Hepatocyte (in vitro differentiated cells): ENCODE measurements at regions not wholly inside any gene's neighbourhood (a gene's known extent, or its start where the extent isn't known, plus 50 kb on each side); places are given as distances from the start of the nearest gene placed in this dataset.
"Not testable (repeated sequence)": the region's sequence is repeated elsewhere in the genome, so short reads cannot be mapped to it uniquely, and the experiment has no call there.

Experiments
- DNase-seq: peaks from one replicate; pipeline ENCODE4 v3.0.0-alpha.2; 2016; ENCODE audit warnings: low spot score
- H2AFZ ChIP-seq: fragments of 200-600 bp; sonication (generic); 2 replicates; pipeline ENCODE4 v1.6.0; 2016; ENCODE audit warnings: antibody characterized with exemption, mild to moderate bottlenecking
- H3K27ac ChIP-seq: fragments of 200-600 bp; sonication (generic); 2 replicates; pipeline ENCODE4 v1.5.1; 2016; ENCODE audit warnings: mild to moderate bottlenecking
- H3K27me3 ChIP-seq: fragments of 200-600 bp; sonication (generic); 2 replicates; pipeline ENCODE4 v1.6.1; 2016
- H3K36me3 ChIP-seq: fragments of 200-600 bp; sonication (generic); replicated peaks from 2 replicates; pipeline ENCODE4 v1.5.1; 2016; ENCODE audit warnings: low read depth; ENCODE audit not compliant: insufficient read depth
- H3K4me1 ChIP-seq: fragments of 200-600 bp; sonication (generic); 2 replicates; pipeline ENCODE4 v1.5.1; 2016; ENCODE audit warnings: mild to moderate bottlenecking, moderate library complexity; ENCODE audit not compliant: insufficient read depth
- H3K4me2 ChIP-seq: fragments of 200-600 bp; sonication (generic); 2 replicates; pipeline ENCODE4 v1.6.0; 2016
- H3K4me3 ChIP-seq: fragments of 200-600 bp; sonication (generic); 2 replicates; pipeline ENCODE4 v1.5.1; 2016; ENCODE audit warnings: mild to moderate bottlenecking
- H3K79me2 ChIP-seq: fragments of 200-600 bp; sonication (generic); 2 replicates; pipeline ENCODE4 v1.6.0; 2017; ENCODE audit warnings: mild to moderate bottlenecking
- H3K9me2 ChIP-seq: fragments of 200-600 bp; sonication (generic); replicated peaks from 2 replicates; pipeline ENCODE4 v1.6.0; 2017; ENCODE audit warnings: mild to moderate bottlenecking; ENCODE audit not compliant: insufficient read depth
- H3K9me3 ChIP-seq: fragments of 200-600 bp; sonication (generic); 2 replicates; pipeline ENCODE4 v1.5.1; 2016; ENCODE audit warnings: low read depth, mild to moderate bottlenecking
- H4K20me1 ChIP-seq: fragments of 200-600 bp; sonication (generic); 2 replicates; pipeline ENCODE4 v1.6.0; 2016; ENCODE audit warnings: mild to moderate bottlenecking; ENCODE audit not compliant: insufficient read depth, poor library complexity, severe bottlenecking
- CTCF ChIP-seq: fragments of 200-600 bp; sonication (generic); IDR thresholded peaks from 2 replicates; pipeline ENCODE4 v1.5.1; 2016; ENCODE audit warnings: antibody characterized with exemption, mild to moderate bottlenecking; ENCODE audit not compliant: poor library complexity
- EZH2 ChIP-seq: fragments of 200-600 bp; sonication (generic); IDR thresholded peaks from 2 replicates; pipeline ENCODE4 v1.6.1; 2016; ENCODE audit warnings: antibody characterized with exemption, mild to moderate bottlenecking, borderline replicate concordance
- EZH2phosphoT487 ChIP-seq: fragments of 200-600 bp; sonication (generic); IDR thresholded peaks from one replicate; pipeline ENCODE4 v1.6.1; 2018; ENCODE audit warnings: antibody characterized with exemption, mild to moderate bottlenecking, low read depth, moderate library complexity; ENCODE audit not compliant: unreplicated experiment, severe bottlenecking
- WGBS: methylation state at CpG from one replicate; pipeline ENCODE4 v1.1.6; 2016; ENCODE audit warnings: low lambda C conversion rate; ENCODE audit errors: missing lambda C conversion rate; 5-methylcytosine and 5-hydroxymethylcytosine counted together

- Histone ChIP-seq H3K9me2 (no peaks in the 10 kb centered on the region), H3K27ac (no peak overlapping the region), H3K4me3 (no peak overlapping the region), H3K4me1 (no peaks in the 10 kb centered on the region), H3K27me3 (no peaks in the 10 kb centered on the region), H3K9me3 (no peaks in the 10 kb centered on the region), H2AFZ (no peak overlapping the region), H3K4me2 (no peak overlapping the region), H3K36me3 (no peaks in the 10 kb centered on the region), H4K20me1 (no peaks in the 10 kb centered on the region), H3K79me2 (no peaks in the 10 kb centered on the region)
- WGBS: 54% methylated on average over 1 of the region's 1 CpG
- no peak for DNase-seq
- TF ChIP-seq EZH2phosphoT487: no peak
- no peak for TF ChIP-seq CTCF
- no peak for TF ChIP-seq EZH2
Measured at GRCh38 chr7:91474074-91474473, 209.8 kb downstream of the FZD1 start.

GRCh38 chr7:91480470-91480869 is 216.2 kb downstream of the FZD1 start:
- not testable (repeated sequence) for H3K4me1 ChIP-seq, H3K36me3 ChIP-seq, H3K4me2 ChIP-seq, DNase-seq, H3K4me3 ChIP-seq, H3K9me2 ChIP-seq, H3K9me3 ChIP-seq, H2AFZ ChIP-seq, H4K20me1 ChIP-seq, H3K79me2 ChIP-seq, H3K27me3 ChIP-seq, H3K27ac ChIP-seq
- WGBS: 91% methylated on average over 5 of the region's 5 CpGs

GRCh38 chr7:91491868-91492267 is 227.6 kb downstream of the FZD1 start:
- Histone ChIP-seq H2AFZ (no peak overlapping the region), H3K27ac (no peak overlapping the region), H3K4me1 (no peaks in the 10 kb centered on the region), H4K20me1 (no peaks in the 10 kb centered on the region), H3K9me3 (no peaks in the 10 kb centered on the region), H3K4me3 (no peak overlapping the region), H3K27me3 (no peaks in the 10 kb centered on the region), H3K4me2 (no peak overlapping the region), H3K9me2 (no peaks in the 10 kb centered on the region), H3K79me2 (no peaks in the 10 kb centered on the region), H3K36me3 (no peaks in the 10 kb centered on the region)
- DNase-seq: no peak
- TF ChIP-seq EZH2: no peak
- no peak for TF ChIP-seq CTCF
- no peak for TF ChIP-seq EZH2phosphoT487

- 100% methylated on average over 2 of the region's 2 CpGs for WGBS
- Histone ChIP-seq H3K4me3 (no peak overlapping the region), H3K79me2 (no peaks in the 10 kb centered on the region), H3K9me2 (no peaks in the 10 kb centered on the region), H2AFZ (no peak overlapping the region), H4K20me1 (no peaks in the 10 kb centered on the region), H3K9me3 (no peaks in the 10 kb centered on the region), H3K27ac (no peak overlapping the region), H3K4me1 (no peaks in the 10 kb centered on the region), H3K36me3 (no peaks in the 10 kb centered on the region), H3K27me3 (no peaks in the 10 kb centered on the region), H3K4me2 (no peak overlapping the region)
- DNase-seq: no peak
- TF ChIP-seq EZH2phosphoT487 (no peak), CTCF (no peak), EZH2 (no peak)
Measured at GRCh38 chr7:91492317-91492716, 228.1 kb downstream of the FZD1 start.
